Activated CD4-positive, alpha-beta memory T cell treated with anti-CD3 and anti-CD28 coated beads for 36 hours (primary cell): ENCODE measurements at regions not wholly inside any gene's neighbourhood (a gene's known extent, or its start where the extent isn't known, plus 50 kb on each side); places are given as distances from the start of the nearest gene placed in this dataset.
"Not testable (repeated sequence)": the region's sequence is repeated elsewhere in the genome, so short reads cannot be mapped to it uniquely, and the experiment has no call there.

Experiments used
- CTCF ChIA-PET: fragments of 350-600 bp; sonication (Branson Sonifier 250); formaldehyde crosslinking; loops from one replicate; lab custom pipeline; 2021; ENCODE audit warnings: antibody characterized with exemption, inconsistent platforms; lab: Charles Lee
- POLR2A ChIA-PET: fragments of 350-600 bp; sonication (Branson Sonifier 250); formaldehyde crosslinking; loops from one replicate; lab custom pipeline; 2021; ENCODE audit warnings: antibody characterized with exemption; lab: Charles Lee
- DNase-seq: peaks from one replicate; pipeline ENCODE4 v3.0.0-alpha.2; 2020
- H3K27ac Mint-ChIP-seq: one replicate; pipeline ENCODE4 v1.8.0; 2021; ENCODE audit warnings: mixed read lengths
- H3K27me3 Mint-ChIP-seq: one replicate; pipeline ENCODE4 v1.8.0; 2021; ENCODE audit warnings: mixed read lengths
- H3K36me3 Mint-ChIP-seq: one replicate; pipeline ENCODE4 v1.8.0; 2021; ENCODE audit warnings: mixed read lengths
- H3K4me1 Mint-ChIP-seq: one replicate; pipeline ENCODE4 v1.8.0; 2021; ENCODE audit warnings: low read depth, mixed read lengths
- H3K4me3 Mint-ChIP-seq: one replicate; pipeline ENCODE4 v1.8.0; 2021; ENCODE audit warnings: mild to moderate bottlenecking, mixed read lengths
- H3K9me3 Mint-ChIP-seq: one replicate; pipeline ENCODE4 v1.8.0; 2021; ENCODE audit warnings: mixed read lengths
- intact Hi-C: fragments of 100-400 bp; cut with micrococcal nuclease; formaldehyde crosslinking; loops from one replicate; pipeline ENCODE4 v1.15.1; 2023

- CTCF ChIA-PET, result interaction anchor here (1.1 kb wide), 2 partner anchors 12 to 24 kb away, joined by 3 read pairs; no protein-coding TSS in a partner anchor
- POLR2A ChIA-PET, result interaction anchor here (1.2 kb wide), 1 partner anchor 26 kb away, joined by 3 read pairs; no protein-coding TSS in a partner anchor
- no peak for DNase-seq
- Mint-ChIP-seq H3K36me3 (no peaks in the 10 kb centered on the region), H3K27ac (peak overlapping the region; percentile 50), H3K4me3 (no peak overlapping the region), H3K9me3 (no peaks in the 10 kb centered on the region), H3K4me1 (peaks cover 32% of the 10 kb centered on the region), H3K27me3 (no peaks in the 10 kb centered on the region)
- intact Hi-C loops, result no loop called here
Observed at GRCh38 chr6:156423075-156423474, 354.1 kb upstream of the ARID1B start.

GRCh38 chr6:156421933-156422332, 355.2 kb upstream of the ARID1B start:
- intact Hi-C loops, result no loop called here
- no peaks in the 10 kb centered on the region for H3K9me3 Mint-ChIP-seq
- DNase-seq, result no peak
- H3K4me1 Mint-ChIP-seq, result peaks cover 32% of the 10 kb centered on the region
- ChIA-PET CTCF (no interaction called here), POLR2A (no interaction called here)
- no peak overlapping the region for H3K27ac Mint-ChIP-seq
- H3K36me3 Mint-ChIP-seq, result no peaks in the 10 kb centered on the region
- no peak overlapping the region for H3K4me3 Mint-ChIP-seq
- H3K27me3 Mint-ChIP-seq, result no peaks in the 10 kb centered on the region

DNA sequence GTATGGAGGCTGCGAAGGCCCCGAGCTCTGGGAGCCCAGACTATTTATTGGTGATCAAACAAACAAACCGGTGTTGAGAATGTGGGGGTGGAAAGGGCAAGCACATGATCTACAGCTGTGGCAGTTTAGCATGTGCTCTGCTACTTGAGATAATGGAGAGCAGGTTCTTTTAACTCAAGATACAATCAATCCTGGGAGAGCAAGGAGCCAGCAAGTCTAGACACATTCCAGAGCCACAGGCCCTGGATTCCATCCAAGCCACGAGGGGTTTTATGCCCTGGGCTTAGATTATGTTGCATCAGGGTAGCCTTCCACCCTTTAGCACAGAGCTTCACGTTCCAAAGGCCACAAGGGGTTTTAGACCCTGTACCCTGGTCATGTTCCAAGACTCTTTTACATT, 355.9 kb upstream of the ARID1B start:
- H3K4me3 Mint-ChIP-seq, H3K9me3 Mint-ChIP-seq, POLR2A ChIA-PET, H3K36me3 Mint-ChIP-seq, H3K27ac Mint-ChIP-seq, CTCF ChIA-PET, intact Hi-C loops, H3K27me3 Mint-ChIP-seq, DNase-seq: not testable (repeated sequence)
- peaks cover 32% of the 10 kb centered on the region for H3K4me1 Mint-ChIP-seq

DNA sequence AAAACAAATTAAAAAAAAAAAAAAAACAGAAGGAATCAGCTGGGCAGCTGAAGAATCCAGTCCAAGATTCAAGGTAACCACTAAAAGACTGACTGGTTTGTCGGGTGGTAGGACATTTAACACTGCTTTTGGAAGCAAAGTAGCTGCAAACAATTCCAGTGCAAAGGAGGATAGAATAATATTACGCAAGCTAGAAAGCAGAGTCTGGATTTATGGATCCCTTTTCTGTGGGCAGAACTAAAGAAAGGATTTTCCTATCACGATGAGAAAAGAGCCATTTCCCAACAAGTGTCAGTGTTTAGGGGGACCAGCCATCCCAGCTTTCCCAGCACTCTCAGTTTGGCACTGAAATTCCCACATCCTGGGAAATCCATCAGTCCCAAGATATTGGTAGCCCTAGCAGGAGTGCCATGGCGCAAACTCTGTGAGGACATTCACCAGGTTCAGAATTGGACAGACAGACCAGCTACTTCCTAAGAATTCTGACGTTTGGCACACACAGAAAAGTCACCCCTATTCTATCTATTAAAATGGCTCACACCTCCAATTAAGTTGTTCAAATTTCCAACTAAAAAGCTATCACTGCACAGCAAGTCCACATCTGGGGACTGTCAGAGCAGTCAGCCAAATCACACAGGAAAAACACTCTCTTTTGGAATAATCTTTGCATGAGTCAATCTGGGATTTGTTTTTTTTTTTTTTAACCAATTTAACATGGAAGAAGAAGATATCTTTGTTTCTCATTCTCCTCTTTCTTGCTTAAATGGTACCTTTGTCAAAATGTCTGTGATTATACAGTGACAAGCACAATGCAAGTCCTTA, 356.8 kb upstream of the ARID1B start:
- no peaks in the 10 kb centered on the region for H3K36me3 Mint-ChIP-seq
- intact Hi-C loops, result no loop called here
- no peak for DNase-seq
- no peak overlapping the region for H3K4me3 Mint-ChIP-seq
- H3K27me3 Mint-ChIP-seq, result no peaks in the 10 kb centered on the region
- ChIA-PET POLR2A (no interaction called here), CTCF (no interaction called here)
- peaks cover 32% of the 10 kb centered on the region for H3K4me1 Mint-ChIP-seq
- no peak overlapping the region for H3K27ac Mint-ChIP-seq
- no peaks in the 10 kb centered on the region for H3K9me3 Mint-ChIP-seq

DNA sequence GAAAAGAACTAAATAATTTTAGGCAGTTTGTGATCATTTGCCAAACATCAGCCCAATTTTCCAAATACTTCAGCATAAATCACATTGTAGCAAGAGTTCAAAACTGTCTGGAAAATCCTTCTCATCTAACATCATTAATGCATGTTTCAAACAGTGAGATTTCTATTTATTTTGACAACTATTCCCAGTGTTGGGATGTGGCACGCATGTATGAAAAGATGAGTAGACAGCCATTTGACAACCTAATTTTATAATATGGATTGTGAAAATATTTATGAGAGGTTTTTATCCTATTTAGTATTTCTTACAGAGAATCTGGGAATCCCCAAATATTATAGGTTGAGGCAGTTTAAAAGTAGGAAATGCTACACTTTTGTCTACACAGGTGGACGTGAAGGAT, 357.6 kb upstream of the ARID1B start:
- H3K9me3 Mint-ChIP-seq, result no peaks in the 10 kb centered on the region
- intact Hi-C loops, result no loop called here
- DNase-seq, result no peak
- no peaks in the 10 kb centered on the region for H3K36me3 Mint-ChIP-seq
- no peaks in the 10 kb centered on the region for H3K27me3 Mint-ChIP-seq
- no peak overlapping the region for H3K4me3 Mint-ChIP-seq
- peaks cover 25% of the 10 kb centered on the region for H3K4me1 Mint-ChIP-seq
- CTCF ChIA-PET, result no interaction called here
- no peak overlapping the region for H3K27ac Mint-ChIP-seq
- POLR2A ChIA-PET, result no interaction called here

DNA sequence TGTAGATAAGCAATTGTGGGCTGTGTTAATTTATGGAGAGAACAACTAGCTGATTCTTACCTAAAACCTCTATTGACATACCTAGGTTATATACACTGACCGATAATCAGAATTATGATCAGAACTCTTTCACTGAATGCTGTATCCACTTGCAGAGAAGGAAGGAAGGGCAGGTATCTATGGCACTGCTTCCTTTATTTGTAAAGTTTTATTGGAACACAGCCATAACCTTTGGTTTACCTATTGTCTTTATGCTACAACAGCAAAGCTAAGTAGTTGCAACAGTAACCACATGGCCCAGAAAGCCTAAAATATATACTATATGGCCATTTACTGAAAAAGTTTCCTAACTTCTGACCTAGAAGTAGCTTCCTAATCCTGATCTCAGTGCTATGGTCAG, 358.9 kb upstream of the ARID1B start:
- Mint-ChIP-seq H3K4me1 (peaks cover 12% of the 10 kb centered on the region), H3K27me3 (no peaks in the 10 kb centered on the region), H3K36me3 (no peaks in the 10 kb centered on the region), H3K9me3 (no peaks in the 10 kb centered on the region), H3K27ac (no peak overlapping the region), H3K4me3 (no peak overlapping the region)
- no peak for DNase-seq
- ChIA-PET POLR2A (no interaction called here), CTCF (no interaction called here)
- intact Hi-C loops, result no loop called here

GRCh38 chr6:156416391-156416790, 360.8 kb upstream of the ARID1B start:
- H3K27me3 Mint-ChIP-seq, result no peaks in the 10 kb centered on the region
- no peak overlapping the region for H3K4me3 Mint-ChIP-seq
- H3K27ac Mint-ChIP-seq, result no peak overlapping the region
- intact Hi-C loops, result no loop called here
- POLR2A ChIA-PET, result no interaction called here
- no peaks in the 10 kb centered on the region for H3K4me1 Mint-ChIP-seq
- no peaks in the 10 kb centered on the region for H3K36me3 Mint-ChIP-seq
- H3K9me3 Mint-ChIP-seq, result no peaks in the 10 kb centered on the region
- CTCF ChIA-PET, result no interaction called here
- no peak for DNase-seq

DNA sequence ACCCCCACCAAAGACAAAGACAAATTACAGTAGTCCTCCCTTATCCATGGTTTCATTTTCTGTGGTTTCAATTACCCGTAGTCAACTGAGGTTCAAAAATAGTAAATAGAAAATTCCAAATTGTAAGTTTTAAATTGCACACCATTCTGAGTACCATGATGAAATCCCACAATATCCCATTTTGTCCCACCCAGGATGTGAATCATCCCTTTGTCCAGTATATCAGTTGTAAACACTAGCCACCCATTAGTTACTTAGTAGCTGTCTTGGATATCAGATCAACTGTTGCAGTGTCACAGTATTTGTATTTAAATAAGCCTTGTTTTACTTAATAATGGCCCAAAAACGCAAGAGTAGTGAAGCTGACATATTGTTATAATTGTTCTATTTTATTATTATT, 364.0 kb upstream of the ARID1B start:
- intact Hi-C loops, result no loop called here
- no peaks in the 10 kb centered on the region for H3K9me3 Mint-ChIP-seq
- H3K4me1 Mint-ChIP-seq, result no peaks in the 10 kb centered on the region
- H3K27me3 Mint-ChIP-seq, result no peaks in the 10 kb centered on the region
- no peak overlapping the region for H3K27ac Mint-ChIP-seq
- H3K36me3 Mint-ChIP-seq, result no peaks in the 10 kb centered on the region
- ChIA-PET CTCF (no interaction called here), POLR2A (no interaction called here)
- DNase-seq, result no peak
- no peak overlapping the region for H3K4me3 Mint-ChIP-seq

DNA sequence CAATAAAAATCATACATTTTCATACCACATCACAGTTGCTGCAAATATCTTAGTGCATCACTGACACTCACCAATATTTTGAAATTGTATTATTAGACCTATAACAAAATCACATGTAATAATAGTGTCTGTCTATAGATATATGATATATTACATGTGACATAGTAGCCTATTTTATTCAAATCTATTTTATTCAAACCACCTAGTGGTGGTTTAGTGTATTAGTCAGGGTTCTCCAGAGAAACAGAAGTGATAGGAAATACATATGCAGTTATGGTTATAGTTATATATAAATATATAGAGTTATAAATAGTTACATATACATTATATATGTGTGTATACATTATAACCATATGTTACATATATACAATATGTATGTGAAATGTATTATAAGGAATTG, 366.5 kb upstream of the ARID1B start:
- no peak overlapping the region for H3K4me3 Mint-ChIP-seq
- H3K9me3 Mint-ChIP-seq, result no peaks in the 10 kb centered on the region
- H3K27ac Mint-ChIP-seq, result no peak overlapping the region
- no peak for DNase-seq
- H3K4me1 Mint-ChIP-seq, result no peaks in the 10 kb centered on the region
- intact Hi-C loops, result no loop called here
- ChIA-PET POLR2A (no interaction called here), CTCF (interaction anchor here (0.6 kb wide), 1 partner anchor 640 kb away, joined by 3 read pairs; no protein-coding TSS in a partner anchor)
- no peaks in the 10 kb centered on the region for H3K36me3 Mint-ChIP-seq
- H3K27me3 Mint-ChIP-seq, result no peaks in the 10 kb centered on the region

DNA sequence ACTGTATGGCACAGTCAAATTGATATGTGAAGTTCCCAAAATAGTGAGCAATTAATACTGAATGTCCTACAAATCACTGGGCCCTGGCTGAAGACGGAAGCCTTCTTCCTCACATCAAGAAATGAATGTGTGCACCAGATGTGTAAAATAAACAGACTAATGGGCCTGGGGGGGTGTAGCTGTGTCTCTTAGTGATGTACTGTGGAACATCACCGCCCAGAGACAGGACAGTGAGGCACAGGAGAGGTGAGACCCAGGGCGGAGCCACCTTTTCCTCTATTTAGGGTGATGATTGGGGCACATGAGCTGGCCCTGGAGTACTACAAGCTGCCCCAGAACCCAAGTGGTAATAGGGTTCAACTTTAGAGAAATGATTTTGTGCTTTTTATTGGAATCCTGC, 368.5 kb upstream of the ARID1B start:
- no peaks in the 10 kb centered on the region for H3K27me3 Mint-ChIP-seq
- no peaks in the 10 kb centered on the region for H3K36me3 Mint-ChIP-seq
- H3K9me3 Mint-ChIP-seq, result no peaks in the 10 kb centered on the region
- H3K4me1 Mint-ChIP-seq, result no peaks in the 10 kb centered on the region
- no peak for DNase-seq
- H3K4me3 Mint-ChIP-seq, result no peak overlapping the region
- no peak overlapping the region for H3K27ac Mint-ChIP-seq
- CTCF ChIA-PET, result no interaction called here
- POLR2A ChIA-PET, result no interaction called here
- intact Hi-C loops, result no loop called here

DNA sequence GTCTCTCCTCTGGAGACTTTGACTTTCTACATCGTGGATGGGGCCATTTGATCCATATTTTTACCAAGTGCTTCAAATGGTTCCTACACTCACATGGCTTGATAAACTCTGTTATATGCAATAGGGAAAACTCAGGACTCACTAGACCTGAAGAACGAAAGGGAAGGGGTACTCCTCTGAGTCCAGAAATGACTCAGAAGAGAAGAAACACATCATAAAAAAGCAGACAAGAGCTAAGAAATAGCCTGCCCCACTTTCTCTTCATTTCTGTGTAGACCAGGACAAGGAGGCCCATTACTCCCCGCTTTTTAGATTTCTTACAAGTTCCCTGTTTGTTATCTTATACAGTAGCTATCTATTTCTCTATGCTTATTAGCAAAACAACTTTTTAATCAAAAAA, 369.8 kb upstream of the ARID1B start:
- DNase-seq, result no peak
- Mint-ChIP-seq H3K27me3 (no peaks in the 10 kb centered on the region), H3K4me3 (no peak overlapping the region), H3K9me3 (no peaks in the 10 kb centered on the region), H3K36me3 (no peaks in the 10 kb centered on the region), H3K4me1 (no peaks in the 10 kb centered on the region), H3K27ac (no peak overlapping the region)
- ChIA-PET POLR2A (no interaction called here), CTCF (no interaction called here)
- intact Hi-C loops, result no loop called here

DNA sequence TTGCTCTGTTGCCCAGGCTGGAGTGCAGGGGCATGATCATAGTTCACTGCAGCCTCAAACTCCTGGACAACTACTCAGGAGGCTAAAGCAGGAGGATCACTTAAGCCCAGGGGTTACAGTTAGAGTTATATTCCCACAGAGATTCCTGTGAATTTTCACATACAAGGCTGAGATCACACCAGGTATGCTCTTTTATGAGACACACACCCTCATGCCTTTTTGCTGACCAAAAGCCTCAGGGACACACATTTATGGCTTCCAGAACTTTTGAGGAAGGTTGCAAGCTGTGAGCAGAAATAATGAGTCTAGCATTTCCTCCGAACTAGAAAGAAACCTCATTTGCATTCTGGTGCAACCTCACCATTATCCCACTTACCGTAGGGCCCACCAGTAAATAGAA, 370.5 kb upstream of the ARID1B start:
- Mint-ChIP-seq H3K9me3 (no peaks in the 10 kb centered on the region), H3K27ac (no peak overlapping the region), H3K4me3 (no peak overlapping the region), H3K4me1 (no peaks in the 10 kb centered on the region), H3K27me3 (no peaks in the 10 kb centered on the region), H3K36me3 (no peaks in the 10 kb centered on the region)
- no peak for DNase-seq
- intact Hi-C loops, result no loop called here
- ChIA-PET POLR2A (no interaction called here), CTCF (no interaction called here)

- H3K4me1 Mint-ChIP-seq, result no peaks in the 10 kb centered on the region
- POLR2A ChIA-PET, result no interaction called here
- peaks cover 3% of the 10 kb centered on the region for H3K9me3 Mint-ChIP-seq
- H3K36me3 Mint-ChIP-seq, result no peaks in the 10 kb centered on the region
- DNase-seq, result no peak
- no peak overlapping the region for H3K27ac Mint-ChIP-seq
- H3K27me3 Mint-ChIP-seq, result no peaks in the 10 kb centered on the region
- CTCF ChIA-PET, result no interaction called here
- H3K4me3 Mint-ChIP-seq, result no peak overlapping the region
- intact Hi-C loops, result no loop called here
Observed at GRCh38 chr6:156406099-156406498, 371.1 kb upstream of the ARID1B start.
